ENCODE measurements at regions not wholly inside any gene's neighbourhood (a gene's known extent, or its start where the extent isn't known, plus 50 kb on each side); places are given as distances from the start of the nearest gene placed in this dataset.

DNA sequence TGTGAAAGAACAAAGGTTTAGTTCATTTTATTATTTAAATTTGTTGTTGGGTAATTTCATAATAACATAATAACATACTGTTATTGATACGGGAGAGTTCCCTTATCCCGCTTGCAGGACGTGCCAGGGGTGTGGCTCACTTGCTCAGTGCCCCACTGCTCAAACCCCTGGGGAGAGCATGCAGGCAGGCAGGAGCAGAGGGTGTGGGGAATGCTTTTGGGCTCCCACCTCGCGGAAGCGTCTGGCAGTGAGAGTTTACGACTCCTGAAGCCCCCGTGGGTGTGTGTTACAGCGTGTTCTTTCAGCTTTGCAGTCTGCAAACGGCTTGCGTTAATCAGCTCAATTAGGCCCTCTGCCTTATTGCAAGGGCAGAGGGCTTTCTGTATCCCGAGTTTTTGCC lies 675.9 kb downstream of the SEMA5A start:
- no peak for TF ChIP-seq EP300 (IDR thresholded peaks at IDR 0.05; ENCODE audit: low read depth in 2 of 2, low read length in 2 of 2)
- TF ChIP-seq EP300 (CRISPR knock-in tag; IDR thresholded peaks at IDR 0.05; ENCODE audit: borderline replicate concordance) = no peak
- no peak for TF ChIP-seq XRCC5 (optimal IDR thresholded peaks at IDR 0.05; ENCODE audit: low read length)
- no peak for TF ChIP-seq ZNF766 (CRISPR knock-in tag; IDR thresholded peaks at IDR 0.05; ENCODE audit: borderline replicate concordance)
- TF ChIP-seq, protein P1, sequence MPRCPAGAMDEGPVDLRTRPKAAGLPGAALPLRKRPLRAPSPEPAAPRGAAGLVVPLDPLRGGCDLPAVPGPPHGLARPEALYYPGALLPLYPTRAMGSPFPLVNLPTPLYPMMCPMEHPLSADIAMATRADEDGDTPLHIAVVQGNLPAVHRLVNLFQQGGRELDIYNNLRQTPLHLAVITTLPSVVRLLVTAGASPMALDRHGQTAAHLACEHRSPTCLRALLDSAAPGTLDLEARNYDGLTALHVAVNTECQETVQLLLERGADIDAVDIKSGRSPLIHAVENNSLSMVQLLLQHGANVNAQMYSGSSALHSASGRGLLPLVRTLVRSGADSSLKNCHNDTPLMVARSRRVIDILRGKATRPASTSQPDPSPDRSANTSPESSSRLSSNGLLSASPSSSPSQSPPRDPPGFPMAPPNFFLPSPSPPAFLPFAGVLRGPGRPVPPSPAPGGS (CRISPR knock-in tag; IDR thresholded peaks at IDR 0.05) = no peak
- no peak for TF ChIP-seq FOSL2 (CRISPR knock-in tag; IDR thresholded peaks at IDR 0.05)
- no peak for TF ChIP-seq PHF8 (CRISPR knock-in tag; IDR thresholded peaks at IDR 0.05)
- no peak for TF ChIP-seq CAMTA2 (CRISPR knock-in tag; IDR thresholded peaks at IDR 0.05; ENCODE audit: borderline replicate concordance)
